ENCODE measurements at regions not wholly inside any gene's neighbourhood (a gene's known extent, or its start where the extent isn't known, plus 50 kb on each side); places are given as distances from the start of the nearest gene placed in this dataset.

DNA sequence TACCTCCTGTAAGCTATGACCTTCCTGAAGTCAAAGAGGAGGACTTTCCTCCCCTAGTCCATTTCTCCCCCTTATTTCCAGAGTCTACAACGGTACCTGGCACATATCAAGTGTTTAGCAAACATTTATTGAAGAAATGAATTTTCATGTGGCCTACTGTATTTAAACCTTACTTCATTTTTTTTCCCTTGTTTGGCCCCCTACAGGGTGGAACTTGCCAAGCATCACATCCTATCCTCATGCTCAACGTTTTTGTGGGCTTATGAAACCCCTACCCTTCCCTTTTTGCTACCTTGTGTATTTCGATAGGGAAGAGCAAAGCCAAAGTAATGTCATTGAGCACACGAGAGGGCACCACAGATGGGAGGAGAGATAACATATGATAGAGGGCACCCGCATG, 1857.8 kb upstream of the WWC1 start:
- POLR2A ChIA-PET = no interaction called here
- ATAC-seq (no peak), DNase-seq (no peak)
- Mint-ChIP-seq H3K4me3 (no peak overlapping the region), H3K36me3 (peaks cover 0 to 12% (median 0%) of the 10 kb centered on the region in 3 donors), H3K27me3 (no peaks in the 10 kb centered on the region), H3K4me1 (no peaks in the 10 kb centered on the region), H3K27ac (no peak overlapping the region), H3K9me3 (peaks cover 0 to 34% (median 14%) of the 10 kb centered on the region in 9 donors)

DNA sequence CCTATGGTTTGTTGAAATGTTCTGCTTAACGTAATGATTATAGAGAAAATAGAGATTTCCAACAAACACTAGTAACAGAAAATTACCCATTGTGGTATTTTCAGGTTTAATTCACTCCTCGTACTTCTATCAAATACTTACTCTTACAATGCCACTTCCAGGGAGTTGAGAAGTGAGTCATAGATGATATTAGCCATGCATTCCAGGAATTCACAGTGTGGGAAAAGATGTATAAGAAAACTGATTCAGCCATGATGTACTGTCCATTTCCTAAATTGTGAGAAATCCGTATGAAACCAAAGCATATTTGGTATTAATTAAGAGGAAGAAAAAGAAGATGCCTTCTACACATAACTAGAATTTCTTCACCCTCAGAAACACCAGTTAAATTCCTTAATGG, 1854.6 kb upstream of the WWC1 start:
- Mint-ChIP-seq H3K4me3 (no peak overlapping the region), H3K27ac (no peak overlapping the region), H3K9me3 (peaks cover 0 to 18% (median 11%) of the 10 kb centered on the region in 9 donors), H3K27me3 (no peaks in the 10 kb centered on the region), H3K36me3 (peaks cover 0 to 12% (median 0%) of the 10 kb centered on the region in 3 donors), H3K4me1 (no peaks in the 10 kb centered on the region)
- DNase-seq (no peak), ATAC-seq (no peak)
- POLR2A ChIA-PET = no interaction called here

- Mint-ChIP-seq H3K4me3 (no peak overlapping the region), H3K27ac (no peak overlapping the region), H3K36me3 (no peaks in the 10 kb centered on the region), H3K9me3 (peaks cover 0 to 23% (median 10%) of the 10 kb centered on the region in 9 donors), H3K27me3 (no peaks in the 10 kb centered on the region), H3K4me1 (no peaks in the 10 kb centered on the region)
- POLR2A ChIA-PET = no interaction called here
- DNase-seq = no peak
- ATAC-seq = no peak
These were observed 1805.1 kb upstream of the WWC1 start for GRCh38 chr5:166486348-166486747.

GRCh38 chr5:166488560-166488959, 1802.9 kb upstream of the WWC1 start:
- POLR2A ChIA-PET = no interaction called here
- Mint-ChIP-seq H3K4me3 (no peak overlapping the region), H3K9me3 (peaks cover 0 to 19% (median 9%) of the 10 kb centered on the region in 9 donors)

GRCh38 chr5:166493040-166493439, 1798.4 kb upstream of the WWC1 start:
- DNase-seq (no peak), ATAC-seq (no peak)
- Mint-ChIP-seq H3K4me1 (no peaks in the 10 kb centered on the region), H3K27me3 (no peaks in the 10 kb centered on the region), H3K4me3 (no peak overlapping the region), H3K27ac (no peak overlapping the region), H3K36me3 (no peaks in the 10 kb centered on the region), H3K9me3 (peaks cover 0 to 13% (median 5%) of the 10 kb centered on the region in 9 donors)
- POLR2A ChIA-PET = no interaction called here

More at GRCh38 chr5:166488560-166488959, 1802.9 kb upstream of the WWC1 start:
- ATAC-seq = no peak
- no peaks in the 10 kb centered on the region for H3K36me3 Mint-ChIP-seq
- H3K4me1 Mint-ChIP-seq = no peaks in the 10 kb centered on the region
- no peak for DNase-seq
- H3K27me3 Mint-ChIP-seq = no peaks in the 10 kb centered on the region
- no peak overlapping the region for H3K27ac Mint-ChIP-seq

- H3K36me3 Mint-ChIP-seq = no peaks in the 10 kb centered on the region
- DNase-seq (no peak), ATAC-seq (no peak)
- H3K4me1 Mint-ChIP-seq = no peaks in the 10 kb centered on the region
- H3K27me3 Mint-ChIP-seq = no peaks in the 10 kb centered on the region
- POLR2A ChIA-PET = no interaction called here
- no peak overlapping the region for H3K27ac Mint-ChIP-seq
- H3K4me3 Mint-ChIP-seq = no peak overlapping the region
- H3K9me3 Mint-ChIP-seq = peaks cover 0 to 13% (median 3%) of the 10 kb centered on the region in 9 donors
These were observed 1797.8 kb upstream of the WWC1 start for GRCh38 chr5:166493612-166494011.

DNA sequence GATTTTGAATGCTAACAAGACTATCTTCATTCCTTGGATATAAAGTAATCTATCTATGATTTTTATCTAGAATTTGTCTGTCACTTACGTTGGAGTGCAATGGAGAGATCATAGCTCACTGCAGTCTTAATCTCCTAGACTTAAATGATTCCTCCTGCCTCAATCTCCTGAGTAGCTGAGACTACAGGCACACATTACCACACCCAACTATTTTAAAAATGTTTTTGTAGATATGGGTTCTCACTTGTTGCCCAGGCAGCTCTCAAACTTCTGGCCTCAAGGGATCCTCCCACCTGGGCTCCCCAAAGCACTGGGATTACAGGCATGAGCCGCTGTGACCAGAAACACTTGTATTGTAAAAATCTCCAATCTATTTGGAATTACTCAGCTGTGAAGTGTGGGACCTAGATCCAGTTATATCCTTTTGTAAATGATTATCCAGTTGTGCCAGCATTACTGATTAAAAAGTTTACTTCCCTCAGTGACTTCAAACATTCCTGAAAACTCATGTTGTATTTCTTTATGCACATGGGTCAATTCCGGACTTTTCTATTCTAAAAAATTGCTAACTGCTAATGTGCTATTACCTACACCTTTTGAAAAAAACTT, 1793.8 kb upstream of the WWC1 start:
- no peak for DNase-seq
- no peaks in the 10 kb centered on the region for H3K36me3 Mint-ChIP-seq
- H3K27me3 Mint-ChIP-seq = no peaks in the 10 kb centered on the region
- POLR2A ChIA-PET = no interaction called here
- no peaks in the 10 kb centered on the region for H3K4me1 Mint-ChIP-seq
- H3K9me3 Mint-ChIP-seq = peaks cover 0 to 20% (median 4%) of the 10 kb centered on the region in 9 donors
- H3K27ac Mint-ChIP-seq = no peak overlapping the region
- H3K4me3 Mint-ChIP-seq = no peak overlapping the region
- ATAC-seq = no peak

- Mint-ChIP-seq H3K9me3 (peaks cover 0 to 18% (median 5%) of the 10 kb centered on the region in 9 donors), H3K27me3 (no peaks in the 10 kb centered on the region), H3K4me1 (no peaks in the 10 kb centered on the region), H3K27ac (no peak overlapping the region), H3K36me3 (no peaks in the 10 kb centered on the region), H3K4me3 (no peak overlapping the region)
- ATAC-seq (no peak), DNase-seq (no peak)
- POLR2A ChIA-PET = no interaction called here
These were observed 1791.8 kb upstream of the WWC1 start for GRCh38 chr5:166499447-166500240.

DNA sequence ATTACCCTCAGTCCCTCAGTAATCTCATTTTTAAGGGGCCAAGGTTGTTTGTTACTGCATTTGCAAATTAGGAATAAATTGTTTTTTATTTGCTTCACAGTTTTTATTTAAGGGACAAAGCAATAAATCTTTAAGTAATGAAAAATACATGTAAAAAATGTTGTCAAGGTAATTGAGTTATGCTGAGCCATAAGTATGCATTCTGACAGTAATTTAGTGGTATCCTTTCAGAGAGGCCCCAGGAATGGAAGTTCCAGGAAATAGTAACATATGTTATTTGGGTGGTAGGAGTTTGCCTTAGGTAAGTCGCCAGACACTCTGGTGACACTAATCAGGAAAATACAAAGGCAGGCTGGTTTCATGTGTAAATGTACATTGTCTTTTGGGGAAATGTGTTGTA, 1787.9 kb upstream of the WWC1 start:
- Mint-ChIP-seq H3K4me1 (no peaks in the 10 kb centered on the region), H3K27me3 (no peaks in the 10 kb centered on the region), H3K27ac (no peak overlapping the region), H3K4me3 (no peak overlapping the region), H3K9me3 (peaks cover 2 to 35% (median 10%) of the 10 kb centered on the region in 9 donors), H3K36me3 (no peaks in the 10 kb centered on the region)
- DNase-seq (no peak), ATAC-seq (no peak)
- POLR2A ChIA-PET = no interaction called here

- Mint-ChIP-seq H3K27me3 (no peaks in the 10 kb centered on the region), H3K9me3 (peaks cover 2 to 35% (median 10%) of the 10 kb centered on the region in 9 donors), H3K4me1 (no peaks in the 10 kb centered on the region), H3K4me3 (no peak overlapping the region), H3K36me3 (no peaks in the 10 kb centered on the region), H3K27ac (no peak overlapping the region)
- POLR2A ChIA-PET = no interaction called here
- DNase-seq = no peak
- no peak for ATAC-seq
These were observed 1786.4 kb upstream of the WWC1 start for GRCh38 chr5:166505067-166505466.

GRCh38 chr5:166505544-166505943, 1785.9 kb upstream of the WWC1 start:
- POLR2A ChIA-PET = no interaction called here
- ATAC-seq (no peak), DNase-seq (no peak)
- Mint-ChIP-seq H3K4me3 (no peak overlapping the region), H3K36me3 (no peaks in the 10 kb centered on the region), H3K4me1 (no peaks in the 10 kb centered on the region), H3K9me3 (peaks cover 2 to 35% (median 10%) of the 10 kb centered on the region in 9 donors), H3K27ac (no peak overlapping the region), H3K27me3 (no peaks in the 10 kb centered on the region)

DNA sequence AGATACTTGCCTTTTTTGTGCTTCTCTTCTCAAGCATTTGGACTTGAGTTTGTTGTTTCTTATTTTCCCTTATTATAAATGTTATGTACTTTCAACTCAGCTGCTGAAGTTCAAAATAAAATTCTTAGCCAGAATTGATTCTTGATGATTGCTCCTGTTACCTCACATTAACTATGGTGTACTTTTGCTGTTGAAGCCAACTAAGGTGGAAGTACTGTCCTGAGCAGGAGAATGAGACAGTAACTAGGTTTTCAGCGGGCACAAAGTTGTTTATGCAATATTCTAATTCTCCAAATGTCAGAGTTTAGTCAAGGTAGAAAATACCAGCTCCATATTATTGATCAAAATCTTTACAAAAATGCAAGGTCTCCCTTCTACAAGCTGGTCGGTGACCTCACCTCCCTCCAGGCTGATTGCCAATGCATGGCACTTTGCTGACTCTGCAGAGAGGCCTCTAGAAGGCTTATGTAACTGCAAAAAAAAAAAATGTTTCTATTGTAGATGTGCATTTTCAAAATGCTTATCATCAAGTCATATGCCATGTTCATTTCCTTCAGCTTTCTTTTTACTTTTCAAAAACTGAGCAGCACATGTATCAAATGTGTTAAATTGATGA, 1783.5 kb upstream of the WWC1 start:
- Mint-ChIP-seq H3K4me3 (no peak overlapping the region), H3K9me3 (peaks cover 3 to 35% (median 18%) of the 10 kb centered on the region in 9 donors), H3K36me3 (no peaks in the 10 kb centered on the region), H3K27me3 (no peaks in the 10 kb centered on the region), H3K4me1 (no peaks in the 10 kb centered on the region), H3K27ac (no peak overlapping the region)
- ATAC-seq (no peak), DNase-seq (no peak)
- POLR2A ChIA-PET = no interaction called here

- peaks cover 4 to 38% (median 20%) of the 10 kb centered on the region in 9 donors for H3K9me3 Mint-ChIP-seq
- H3K36me3 Mint-ChIP-seq = peaks cover 0 to 9% (median 0%) of the 10 kb centered on the region in 3 donors
- no peak overlapping the region for H3K4me3 Mint-ChIP-seq
- POLR2A ChIA-PET = no interaction called here
- H3K27me3 Mint-ChIP-seq = no peaks in the 10 kb centered on the region
- ATAC-seq (no peak), DNase-seq (no peak)
- no peak overlapping the region for H3K27ac Mint-ChIP-seq
- no peaks in the 10 kb centered on the region for H3K4me1 Mint-ChIP-seq
These were observed 1782.4 kb upstream of the WWC1 start for GRCh38 chr5:166509085-166509484.
